NB4 (cell line): ENCODE measurements at regions not wholly inside any gene's neighbourhood (a gene's known extent, or its start where the extent isn't known, plus 50 kb on each side); places are given as distances from the start of the nearest gene placed in this dataset.

Experiments used
- DNase-seq: peaks from one replicate; pipeline ENCODE4 v3.0.0; 2010; ENCODE audit warnings: low read depth
- H3K4me3 ChIP-seq: one replicate; pipeline ENCODE4 v1.5.1; 2011; ENCODE audit warnings: mild to moderate bottlenecking, low read depth, low read length, moderate library complexity
- MYC ChIP-seq: IDR thresholded peaks from 2 replicates; pipeline ENCODE4 v1.6.1; 2011; ENCODE audit warnings: low read depth, low read length
- POLR2A ChIP-seq: IDR thresholded peaks from 2 replicates; pipeline ENCODE4 v1.6.1; 2011; ENCODE audit warnings: mild to moderate bottlenecking; ENCODE audit not compliant: insufficient read length; ENCODE audit errors: extremely low read depth
- TF ChIP-seq, protein P1 (sequence below): IDR thresholded peaks from one replicate; pipeline ENCODE4 v1.5.1; 2012; ENCODE audit warnings: low read depth, low read length
- TF ChIP-seq, protein P2 (sequence below): IDR thresholded peaks from 2 replicates; pipeline ENCODE4 v1.6.1; 2011; ENCODE audit warnings: low read depth, low read length

DNA sequence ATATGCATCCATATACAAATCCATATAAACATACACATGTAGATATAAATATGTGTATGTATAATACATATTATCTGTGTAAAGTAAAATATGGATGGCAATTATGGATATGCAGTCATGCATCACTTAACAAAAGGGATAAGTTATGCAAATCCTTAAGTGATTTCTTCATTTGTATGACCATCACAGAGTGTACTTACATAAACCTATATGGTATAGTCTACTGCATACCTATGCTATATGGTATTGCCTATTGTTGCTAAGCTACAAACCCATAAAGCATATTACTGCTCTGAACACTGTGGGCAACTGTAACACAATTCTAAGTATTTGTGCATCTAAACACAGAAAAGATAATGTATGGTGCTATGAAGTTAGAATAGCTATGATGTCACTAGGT lies 227.2 kb downstream of the SLC6A15 start:
- TF ChIP-seq POLR2A (no peak), MYC (no peak)
- TF ChIP-seq, protein P1, sequence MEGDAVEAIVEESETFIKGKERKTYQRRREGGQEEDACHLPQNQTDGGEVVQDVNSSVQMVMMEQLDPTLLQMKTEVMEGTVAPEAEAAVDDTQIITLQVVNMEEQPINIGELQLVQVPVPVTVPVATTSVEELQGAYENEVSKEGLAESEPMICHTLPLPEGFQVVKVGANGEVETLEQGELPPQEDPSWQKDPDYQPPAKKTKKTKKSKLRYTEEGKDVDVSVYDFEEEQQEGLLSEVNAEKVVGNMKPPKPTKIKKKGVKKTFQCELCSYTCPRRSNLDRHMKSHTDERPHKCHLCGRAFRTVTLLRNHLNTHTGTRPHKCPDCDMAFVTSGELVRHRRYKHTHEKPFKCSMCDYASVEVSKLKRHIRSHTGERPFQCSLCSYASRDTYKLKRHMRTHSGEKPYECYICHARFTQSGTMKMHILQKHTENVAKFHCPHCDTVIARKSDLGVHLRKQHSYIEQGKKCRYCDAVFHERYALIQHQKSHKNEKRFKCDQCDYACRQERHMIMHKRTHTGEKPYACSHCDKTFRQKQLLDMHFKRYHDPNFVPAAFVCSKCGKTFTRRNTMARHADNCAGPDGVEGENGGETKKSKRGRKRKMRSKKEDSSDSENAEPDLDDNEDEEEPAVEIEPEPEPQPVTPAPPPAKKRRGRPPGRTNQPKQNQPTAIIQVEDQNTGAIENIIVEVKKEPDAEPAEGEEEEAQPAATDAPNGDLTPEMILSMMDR: no peak
- TF ChIP-seq, protein P2, sequence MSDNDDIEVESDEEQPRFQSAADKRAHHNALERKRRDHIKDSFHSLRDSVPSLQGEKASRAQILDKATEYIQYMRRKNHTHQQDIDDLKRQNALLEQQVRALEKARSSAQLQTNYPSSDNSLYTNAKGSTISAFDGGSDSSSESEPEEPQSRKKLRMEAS: no peak
- no peak for DNase-seq
- no peak overlapping the region for H3K4me3 ChIP-seq

DNA sequence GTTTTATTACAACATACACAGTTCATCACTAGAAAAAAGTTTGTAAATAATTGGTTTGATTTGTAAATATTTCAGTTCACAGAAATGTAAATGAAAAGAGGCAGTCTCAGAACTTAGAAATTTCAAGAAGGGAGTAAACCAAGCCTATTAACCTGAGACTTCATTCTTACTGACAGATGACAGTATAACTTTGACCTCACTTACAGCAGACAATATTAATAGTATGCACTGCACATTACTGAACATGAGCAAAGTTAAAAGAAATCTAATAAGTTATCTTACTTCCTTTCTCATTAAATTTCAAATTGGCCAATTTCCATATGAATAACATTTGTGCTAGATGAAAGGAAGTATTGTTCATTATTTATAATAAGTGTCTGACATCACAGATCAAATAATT lies 235.8 kb downstream of the SLC6A15 start:
- TF ChIP-seq, protein P2: no peak
- TF ChIP-seq MYC (no peak), POLR2A (no peak)
- TF ChIP-seq, protein P1: no peak
- no peak for DNase-seq
- H3K4me3 ChIP-seq: no peak overlapping the region

DNA sequence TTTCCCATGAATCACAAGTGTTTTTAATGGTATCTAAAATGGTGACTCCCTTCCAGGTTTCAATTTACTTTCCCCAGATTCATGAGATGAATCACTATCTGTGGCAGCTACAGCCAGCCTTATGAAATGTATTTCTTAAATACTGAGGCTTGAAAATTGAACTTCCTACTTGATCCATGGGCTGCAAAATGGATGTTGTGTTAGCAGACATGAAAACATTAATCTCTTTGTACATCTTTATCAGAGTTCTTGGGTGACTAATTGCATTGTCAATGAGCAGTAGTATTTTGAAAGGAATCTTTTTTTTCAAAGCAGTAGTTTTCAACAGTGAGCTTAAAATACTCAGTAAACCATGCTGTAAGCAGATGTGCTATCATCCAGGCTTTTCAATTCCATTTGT lies 250.8 kb downstream of the SLC6A15 start:
- TF ChIP-seq, protein P2: no peak
- no peak for TF ChIP-seq MYC
- TF ChIP-seq, protein P1: no peak
- no peak for TF ChIP-seq POLR2A
- no peak overlapping the region for H3K4me3 ChIP-seq
- DNase-seq: no peak

DNA sequence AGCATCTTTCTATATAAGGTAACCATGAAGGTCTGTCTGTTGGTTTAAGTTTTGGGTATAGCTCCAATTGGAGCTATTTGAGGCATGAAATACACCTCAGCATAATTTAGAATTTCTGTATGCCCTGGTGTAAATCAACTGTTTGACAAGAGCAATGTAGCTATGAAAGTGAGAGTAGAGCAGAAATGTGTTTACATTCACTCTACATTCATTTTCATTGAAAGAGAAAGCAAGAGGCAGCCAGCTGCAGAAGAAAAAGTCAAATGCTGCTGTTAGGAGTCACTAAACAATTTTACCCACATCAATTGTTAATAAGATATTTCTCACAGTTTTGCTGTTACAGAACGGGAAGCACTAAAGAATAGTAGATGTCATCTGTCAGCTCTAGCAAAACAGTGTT lies 252.5 kb downstream of the SLC6A15 start:
- DNase-seq: no peak
- TF ChIP-seq, protein P2: no peak
- TF ChIP-seq, protein P1: no peak
- no peak for TF ChIP-seq MYC
- TF ChIP-seq POLR2A: no peak
- H3K4me3 ChIP-seq: no peak overlapping the region

DNA sequence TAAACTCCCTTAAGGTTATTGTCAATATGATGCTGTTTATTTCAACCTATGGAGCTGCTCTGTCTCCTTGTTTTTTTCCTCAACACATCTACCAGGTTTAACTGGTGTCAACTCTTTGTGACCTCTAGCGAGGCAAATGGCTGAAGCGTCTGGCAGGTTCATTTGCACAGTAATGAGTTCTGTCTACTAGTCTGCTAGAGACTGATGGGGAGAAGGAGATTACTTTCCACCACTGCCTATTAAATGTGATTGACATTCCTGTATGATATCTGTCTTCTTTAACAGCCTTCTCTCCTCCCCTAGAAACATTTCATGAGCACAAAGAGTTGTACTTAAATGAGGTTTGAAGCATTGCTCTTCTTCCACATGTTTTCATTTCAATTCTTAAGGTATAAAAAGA lies 253.7 kb downstream of the SLC6A15 start:
- TF ChIP-seq, protein P2: no peak
- no peak for TF ChIP-seq POLR2A
- TF ChIP-seq, protein P1: no peak
- no peak for TF ChIP-seq MYC
- H3K4me3 ChIP-seq: no peak overlapping the region
- no peak for DNase-seq

DNA sequence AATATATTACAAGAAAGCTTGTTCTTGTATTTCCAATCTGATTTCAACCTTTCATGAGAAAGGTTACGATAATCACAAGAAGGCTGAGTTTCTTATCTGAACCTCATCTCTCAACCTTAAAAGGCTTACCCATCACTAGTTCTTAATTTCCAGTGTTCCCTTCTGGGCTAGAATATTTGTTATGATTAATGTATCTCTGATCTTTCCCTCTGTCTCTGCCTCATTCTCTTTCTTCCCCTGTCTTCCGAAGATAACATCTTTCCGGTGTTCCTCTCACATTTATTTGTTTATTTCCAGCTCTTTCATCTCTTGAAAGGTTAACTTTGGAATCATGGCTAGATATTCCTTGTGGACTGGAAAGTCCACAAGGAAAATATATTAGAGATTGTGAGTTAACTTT lies 255.9 kb downstream of the SLC6A15 start:
- DNase-seq: no peak
- TF ChIP-seq, protein P1: no peak
- no peak for TF ChIP-seq MYC
- no peak for TF ChIP-seq POLR2A
- TF ChIP-seq, protein P2: no peak
- no peak overlapping the region for H3K4me3 ChIP-seq
